Liver (tissue), 3 donors: ENCODE measurements at regions not wholly inside any gene's neighbourhood (a gene's known extent, or its start where the extent isn't known, plus 50 kb on each side); places are given as distances from the start of the nearest gene placed in this dataset.

Source experiments
- ATF3 ChIP-seq: IDR thresholded peaks from 2 replicates; pipeline ENCODE4 v1.6.1; 2016; ENCODE audit warnings: antibody characterized with exemption
- EGR1 ChIP-seq, 2 donors: IDR thresholded peaks; 2 replicates each; pipeline ENCODE4 v1.6.1; 2016 to 2018; ENCODE audit warnings: antibody characterized with exemption in 2 of 2, low read depth in 2 of 2
- GABPA ChIP-seq, 2 donors: IDR thresholded peaks in 1 of 2; conservative IDR thresholded peaks in 1 of 2; 2 replicates each; pipeline ENCODE4 v1.6.1; 2016; ENCODE audit warnings: antibody characterized with exemption in 2 of 2, mild to moderate bottlenecking in 1 of 2, moderate library complexity in 1 of 2
- HNF4A ChIP-seq, 2 donors: conservative IDR thresholded peaks; 2 replicates each; pipeline ENCODE4 v1.6.1; 2016; ENCODE audit warnings: antibody characterized with exemption in 2 of 2, mild to moderate bottlenecking in 2 of 2
- JUND ChIP-seq, 2 donors: IDR thresholded peaks; 2 replicates each; pipeline ENCODE4 v1.6.1; 2016; ENCODE audit warnings: antibody characterized with exemption in 2 of 2
- RAD21 ChIP-seq, 2 donors: IDR thresholded peaks; 2 replicates each; pipeline ENCODE4 v1.6.1; 2016; ENCODE audit warnings: antibody characterized with exemption in 2 of 2, mild to moderate bottlenecking in 2 of 2
- RXRA ChIP-seq, 2 donors: IDR thresholded peaks; 2 replicates each; pipeline ENCODE4 v1.6.1; 2017 to 2018; ENCODE audit warnings: antibody characterized with exemption in 2 of 2, mild to moderate bottlenecking in 1 of 2
- SP1 ChIP-seq: IDR thresholded peaks from 2 replicates; pipeline ENCODE4 v1.6.1; 2018; ENCODE audit warnings: antibody characterized with exemption, mild to moderate bottlenecking
- TAF1 ChIP-seq: conservative IDR thresholded peaks from 2 replicates; pipeline ENCODE4 v1.6.1; 2016; ENCODE audit warnings: antibody characterized with exemption, mild to moderate bottlenecking
- YY1 ChIP-seq: IDR thresholded peaks from 2 replicates; pipeline ENCODE4 v1.6.1; 2016; ENCODE audit warnings: antibody characterized with exemption, mild to moderate bottlenecking
- ZBTB33 ChIP-seq: IDR thresholded peaks from 2 replicates; pipeline ENCODE4 v1.6.1; 2016; ENCODE audit warnings: antibody characterized with exemption
- TF ChIP-seq, protein P1 (sequence below): fragments of 150-350 bp; IDR thresholded peaks from 2 replicates; pipeline ENCODE4 v1.5.1; 2017; ENCODE audit warnings: improper control_type of control experiment, low read depth, low read length; ENCODE audit not compliant: missing input control
- TF ChIP-seq, protein P2 (sequence below): IDR thresholded peaks from 2 replicates; pipeline ENCODE4 v1.6.1; 2016; ENCODE audit warnings: antibody characterized with exemption, mild to moderate bottlenecking
- TF ChIP-seq, protein P3 (sequence below): IDR thresholded peaks from 2 replicates; pipeline ENCODE4 v1.6.1; 2016; ENCODE audit warnings: antibody characterized with exemption
- donor health status: healthy.
- donor health status: healthy.

DNA sequence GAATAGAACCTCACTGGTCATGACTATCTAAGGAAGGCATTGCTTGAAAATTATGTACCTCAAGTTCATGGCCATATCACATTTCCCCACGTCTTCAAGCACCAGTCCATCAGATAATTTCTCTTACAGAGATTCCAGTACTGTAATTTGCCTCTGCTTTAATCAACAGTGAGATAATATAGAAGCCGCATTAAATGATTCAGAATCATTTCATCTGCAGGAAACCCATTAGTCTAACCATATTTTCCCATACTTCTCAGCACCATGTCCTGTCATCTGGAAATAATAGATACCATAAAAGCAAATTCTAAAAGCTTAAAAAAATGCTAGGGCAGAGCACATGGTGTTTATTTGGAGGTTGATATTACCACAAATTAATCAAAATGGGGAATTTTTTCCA, 310.3 kb upstream of the SLIT2 start:
- TF ChIP-seq TAF1 (no peak), GABPA (IDR thresholded peaks at IDR 0.05 in 1 of 2, conservative IDR thresholded peaks at IDR 0.05 in 1 of 2) (no peak), JUND (IDR thresholded peaks at IDR 0.05) (no peak), EGR1 (IDR thresholded peaks at IDR 0.05; ENCODE audit: low read depth in 2 of 2) (no peak), ATF3 (no peak), YY1 (no peak), RXRA (IDR thresholded peaks at IDR 0.05) (no peak), HNF4A (conservative IDR thresholded peaks at IDR 0.05) (no peak), RAD21 (IDR thresholded peaks at IDR 0.05) (no peak), SP1 (no peak), ZBTB33 (no peak)
- TF ChIP-seq, protein P1, sequence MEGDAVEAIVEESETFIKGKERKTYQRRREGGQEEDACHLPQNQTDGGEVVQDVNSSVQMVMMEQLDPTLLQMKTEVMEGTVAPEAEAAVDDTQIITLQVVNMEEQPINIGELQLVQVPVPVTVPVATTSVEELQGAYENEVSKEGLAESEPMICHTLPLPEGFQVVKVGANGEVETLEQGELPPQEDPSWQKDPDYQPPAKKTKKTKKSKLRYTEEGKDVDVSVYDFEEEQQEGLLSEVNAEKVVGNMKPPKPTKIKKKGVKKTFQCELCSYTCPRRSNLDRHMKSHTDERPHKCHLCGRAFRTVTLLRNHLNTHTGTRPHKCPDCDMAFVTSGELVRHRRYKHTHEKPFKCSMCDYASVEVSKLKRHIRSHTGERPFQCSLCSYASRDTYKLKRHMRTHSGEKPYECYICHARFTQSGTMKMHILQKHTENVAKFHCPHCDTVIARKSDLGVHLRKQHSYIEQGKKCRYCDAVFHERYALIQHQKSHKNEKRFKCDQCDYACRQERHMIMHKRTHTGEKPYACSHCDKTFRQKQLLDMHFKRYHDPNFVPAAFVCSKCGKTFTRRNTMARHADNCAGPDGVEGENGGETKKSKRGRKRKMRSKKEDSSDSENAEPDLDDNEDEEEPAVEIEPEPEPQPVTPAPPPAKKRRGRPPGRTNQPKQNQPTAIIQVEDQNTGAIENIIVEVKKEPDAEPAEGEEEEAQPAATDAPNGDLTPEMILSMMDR: no peak
- TF ChIP-seq, protein P2, sequence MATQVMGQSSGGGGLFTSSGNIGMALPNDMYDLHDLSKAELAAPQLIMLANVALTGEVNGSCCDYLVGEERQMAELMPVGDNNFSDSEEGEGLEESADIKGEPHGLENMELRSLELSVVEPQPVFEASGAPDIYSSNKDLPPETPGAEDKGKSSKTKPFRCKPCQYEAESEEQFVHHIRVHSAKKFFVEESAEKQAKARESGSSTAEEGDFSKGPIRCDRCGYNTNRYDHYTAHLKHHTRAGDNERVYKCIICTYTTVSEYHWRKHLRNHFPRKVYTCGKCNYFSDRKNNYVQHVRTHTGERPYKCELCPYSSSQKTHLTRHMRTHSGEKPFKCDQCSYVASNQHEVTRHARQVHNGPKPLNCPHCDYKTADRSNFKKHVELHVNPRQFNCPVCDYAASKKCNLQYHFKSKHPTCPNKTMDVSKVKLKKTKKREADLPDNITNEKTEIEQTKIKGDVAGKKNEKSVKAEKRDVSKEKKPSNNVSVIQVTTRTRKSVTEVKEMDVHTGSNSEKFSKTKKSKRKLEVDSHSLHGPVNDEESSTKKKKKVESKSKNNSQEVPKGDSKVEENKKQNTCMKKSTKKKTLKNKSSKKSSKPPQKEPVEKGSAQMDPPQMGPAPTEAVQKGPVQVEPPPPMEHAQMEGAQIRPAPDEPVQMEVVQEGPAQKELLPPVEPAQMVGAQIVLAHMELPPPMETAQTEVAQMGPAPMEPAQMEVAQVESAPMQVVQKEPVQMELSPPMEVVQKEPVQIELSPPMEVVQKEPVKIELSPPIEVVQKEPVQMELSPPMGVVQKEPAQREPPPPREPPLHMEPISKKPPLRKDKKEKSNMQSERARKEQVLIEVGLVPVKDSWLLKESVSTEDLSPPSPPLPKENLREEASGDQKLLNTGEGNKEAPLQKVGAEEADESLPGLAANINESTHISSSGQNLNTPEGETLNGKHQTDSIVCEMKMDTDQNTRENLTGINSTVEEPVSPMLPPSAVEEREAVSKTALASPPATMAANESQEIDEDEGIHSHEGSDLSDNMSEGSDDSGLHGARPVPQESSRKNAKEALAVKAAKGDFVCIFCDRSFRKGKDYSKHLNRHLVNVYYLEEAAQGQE: no peak
- TF ChIP-seq, protein P3, sequence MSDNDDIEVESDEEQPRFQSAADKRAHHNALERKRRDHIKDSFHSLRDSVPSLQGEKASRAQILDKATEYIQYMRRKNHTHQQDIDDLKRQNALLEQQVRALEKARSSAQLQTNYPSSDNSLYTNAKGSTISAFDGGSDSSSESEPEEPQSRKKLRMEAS: no peak
